Dermis blood vessel endothelial cell (primary cell): ENCODE measurements at regions not wholly inside any gene's neighbourhood (a gene's known extent, or its start where the extent isn't known, plus 50 kb on each side); places are given as distances from the start of the nearest gene placed in this dataset.

Experiments used
- DNase-seq: peaks from one replicate; pipeline ENCODE4 v3.0.0; 2010

- peak; percentile 10 for DNase-seq
Measured at GRCh38 chr1:96333522-96334235, 387.9 kb upstream of the PTBP2 start.

DNA sequence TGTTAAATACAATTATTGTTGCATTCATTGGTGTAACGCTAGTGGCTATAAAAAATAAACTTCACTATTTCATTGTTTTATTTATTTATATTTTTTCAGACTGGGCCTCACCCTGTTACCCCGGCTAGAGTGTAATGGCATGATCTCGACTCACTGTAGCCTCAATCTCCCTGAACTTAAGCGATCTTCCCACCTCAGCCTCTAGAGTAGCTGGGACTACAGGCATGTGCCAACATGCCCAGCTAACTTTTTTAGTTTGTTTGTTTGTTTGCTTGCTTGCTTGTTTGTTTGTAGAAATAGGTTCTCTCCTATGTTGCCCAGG lies 387.4 kb upstream of the PTBP2 start:
- DNase-seq, result no peak

DNA sequence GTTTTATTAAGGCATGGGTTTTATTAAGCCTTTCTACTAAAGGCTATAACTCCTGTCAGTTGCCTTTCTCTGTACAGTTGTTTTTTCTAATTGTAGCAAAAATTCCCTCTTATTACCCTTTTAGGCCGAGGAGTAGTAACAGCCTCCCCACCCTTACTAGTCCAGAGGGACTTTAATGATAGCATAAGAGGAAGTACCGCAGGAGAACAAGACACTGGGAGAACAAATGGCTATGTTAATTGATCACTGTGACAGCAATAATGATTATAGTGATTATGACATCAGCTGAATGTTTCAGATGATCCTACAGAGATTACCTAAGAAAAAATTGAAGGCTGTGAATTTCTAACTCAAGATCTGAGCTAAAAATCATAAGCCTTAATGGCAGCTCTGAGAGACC lies 383.0 kb upstream of the PTBP2 start:
- no peak for DNase-seq

- no peak for DNase-seq
Measured at GRCh38 chr1:96340686-96341085, 380.9 kb upstream of the PTBP2 start.

- DNase-seq, result peak; percentile 24
Measured at GRCh38 chr1:96346719-96347118, 374.9 kb upstream of the PTBP2 start.

DNA sequence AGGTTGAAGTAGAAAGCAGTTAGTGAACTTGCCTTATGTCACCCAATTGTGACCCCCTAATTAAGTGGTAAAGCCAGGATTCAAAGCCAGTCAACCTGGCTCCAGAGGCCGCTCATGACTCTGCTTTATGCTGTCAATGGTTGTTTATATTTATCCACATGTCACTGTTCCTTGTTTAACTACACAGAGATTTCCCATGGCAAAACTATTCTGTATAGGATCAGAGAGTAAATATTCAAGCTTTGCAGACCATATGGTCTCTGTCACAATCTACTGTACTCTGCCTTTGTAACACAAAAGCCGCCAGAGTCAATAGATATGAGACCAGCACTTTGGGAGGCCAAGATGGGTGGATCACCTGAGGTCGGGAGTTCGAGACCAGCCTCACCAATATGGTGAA lies 371.7 kb upstream of the PTBP2 start:
- DNase-seq, result no peak

GRCh38 chr1:96352733-96353132 lies 368.9 kb upstream of the PTBP2 start:
- DNase-seq, result no peak

DNA sequence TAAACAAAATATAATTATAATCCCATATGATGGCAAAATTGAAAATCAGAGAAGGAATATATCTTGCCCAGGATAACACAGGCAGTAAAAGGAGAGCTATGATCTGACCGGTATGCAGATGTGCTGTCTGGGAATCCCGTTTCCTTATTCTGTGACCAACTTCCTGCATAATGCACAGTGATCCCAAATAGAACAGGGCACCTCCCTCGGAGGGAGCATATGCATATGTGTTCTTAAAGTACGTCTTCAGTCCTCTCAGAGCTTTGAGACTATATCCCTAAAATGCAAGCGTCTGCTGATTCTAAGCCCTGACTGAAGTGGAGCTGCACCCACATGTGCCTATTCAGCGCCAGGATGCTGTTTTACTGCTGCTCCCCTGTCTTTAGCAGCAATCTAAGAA lies 366.1 kb upstream of the PTBP2 start:
- DNase-seq, result peak; percentile 18

- DNase-seq, result no peak
Measured at GRCh38 chr1:96355961-96356360, 365.6 kb upstream of the PTBP2 start.

DNA sequence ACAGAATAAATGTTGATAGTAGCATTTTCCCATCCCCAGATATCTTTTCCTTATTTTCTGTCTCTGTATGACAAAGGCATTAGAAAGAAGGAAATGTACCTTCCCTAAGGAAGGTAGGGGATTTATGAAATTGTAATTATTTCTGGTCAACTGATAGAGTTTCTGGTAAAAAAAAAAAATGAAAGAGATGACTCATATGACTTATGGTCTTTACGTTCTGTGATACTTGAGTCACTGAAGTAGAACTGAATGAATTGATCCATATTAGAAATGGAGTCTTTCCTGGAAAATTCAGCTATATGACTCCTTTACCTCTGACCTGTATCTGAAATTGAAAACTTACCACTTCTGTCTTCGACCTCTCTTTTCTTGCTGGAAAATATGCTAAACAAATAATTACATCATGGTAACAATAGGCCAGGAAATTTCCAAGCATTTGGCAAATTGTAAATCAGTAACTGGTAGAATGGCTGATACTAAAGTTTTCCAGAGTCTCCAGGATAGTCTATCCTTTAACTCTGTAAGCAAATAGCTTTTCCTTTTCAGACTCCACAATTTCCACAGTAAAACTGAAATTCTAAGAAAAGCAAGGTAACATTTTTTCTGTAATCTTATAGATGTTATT lies 364.3 kb upstream of the PTBP2 start:
- no peak for DNase-seq

DNA sequence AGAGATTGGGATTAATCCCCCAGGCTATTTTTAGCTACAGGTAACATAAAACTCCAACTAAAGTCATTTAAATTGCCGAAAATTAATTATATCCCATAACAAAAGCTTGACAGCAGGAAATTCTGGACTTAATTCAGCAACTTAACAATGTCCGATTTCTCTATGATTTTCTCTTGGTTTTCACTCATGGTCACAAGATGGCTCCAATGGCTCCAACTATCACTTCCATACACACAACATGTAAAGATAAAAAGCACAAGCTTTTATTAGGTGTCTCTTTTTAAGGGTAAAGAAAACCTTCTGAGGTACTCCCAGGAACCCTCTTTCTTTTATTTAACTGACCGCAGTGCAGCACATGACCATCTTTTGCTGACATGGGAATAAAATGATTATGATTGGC lies 363.5 kb upstream of the PTBP2 start:
- no peak for DNase-seq

GRCh38 chr1:96360036-96360795 lies 361.4 kb upstream of the PTBP2 start:
- no peak for DNase-seq

- DNase-seq, result no peak
Measured at GRCh38 chr1:96361271-96361856, 360.2 kb upstream of the PTBP2 start.

DNA sequence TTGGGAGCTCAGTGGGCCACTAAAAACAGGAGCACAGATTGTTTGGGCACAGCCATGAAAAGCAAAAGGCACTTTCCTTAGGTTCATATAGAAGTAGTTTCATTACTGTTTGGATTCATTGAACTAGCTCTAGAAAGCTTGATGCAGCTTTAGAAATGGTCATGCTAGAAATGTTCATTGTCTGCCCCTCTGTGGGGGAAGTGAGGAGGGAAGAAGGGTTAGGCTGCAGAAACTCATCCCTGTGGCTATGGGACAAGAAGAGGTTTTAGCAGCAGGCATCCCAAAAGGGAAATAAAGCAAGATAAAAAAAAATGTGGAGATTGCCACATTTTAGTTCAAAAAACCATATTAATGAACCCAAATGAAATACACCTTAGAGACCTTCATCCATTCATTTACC lies 359.6 kb upstream of the PTBP2 start:
- DNase-seq, result no peak

- peak; percentile 84 for DNase-seq
Measured at GRCh38 chr1:96362623-96363022, 359.0 kb upstream of the PTBP2 start.

GRCh38 chr1:96363826-96364225 lies 357.8 kb upstream of the PTBP2 start:
- DNase-seq, result no peak

DNA sequence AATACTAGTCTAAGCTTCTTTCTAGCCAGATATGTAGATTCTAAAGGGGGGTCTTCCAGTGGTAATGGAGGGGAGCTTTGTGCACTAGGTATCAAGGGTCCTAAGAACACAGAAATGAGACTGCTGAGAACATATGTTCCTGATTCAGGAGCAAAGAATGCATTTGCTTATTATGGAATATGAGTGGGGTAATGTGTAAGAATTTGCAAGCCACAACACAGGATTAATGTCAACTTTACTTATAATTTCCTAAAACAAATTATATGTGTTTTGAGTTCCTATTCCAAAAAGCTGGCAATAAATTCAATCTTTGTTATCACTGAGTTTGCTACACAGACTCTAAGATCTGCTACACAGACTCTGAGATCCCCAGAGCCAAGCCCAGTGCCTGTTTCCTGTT lies 357.0 kb upstream of the PTBP2 start:
- DNase-seq, result no peak

GRCh38 chr1:96365076-96365475 lies 356.5 kb upstream of the PTBP2 start:
- DNase-seq, result peak; percentile 52

GRCh38 chr1:96365596-96366390 lies 355.8 kb upstream of the PTBP2 start:
- DNase-seq, result peak; percentile 14

DNA sequence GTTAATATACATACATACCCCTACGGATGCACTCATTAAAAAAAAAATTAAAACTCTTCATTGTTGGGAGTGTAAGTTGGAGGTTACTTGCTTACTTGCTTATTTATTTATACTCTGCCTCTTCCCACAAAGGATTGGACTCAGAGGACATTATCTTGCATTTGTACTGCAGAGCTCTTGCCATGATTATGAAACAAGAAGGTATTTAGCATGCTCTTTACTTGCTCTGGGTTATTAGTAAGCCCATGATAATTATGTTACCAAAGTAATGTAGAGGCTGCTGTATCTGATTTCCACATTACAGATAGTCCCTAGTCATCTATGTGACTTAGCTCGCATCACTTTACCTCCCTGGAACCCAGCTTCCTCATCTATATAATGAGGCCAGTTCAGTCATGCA lies 355.1 kb upstream of the PTBP2 start:
- DNase-seq, result no peak

DNA sequence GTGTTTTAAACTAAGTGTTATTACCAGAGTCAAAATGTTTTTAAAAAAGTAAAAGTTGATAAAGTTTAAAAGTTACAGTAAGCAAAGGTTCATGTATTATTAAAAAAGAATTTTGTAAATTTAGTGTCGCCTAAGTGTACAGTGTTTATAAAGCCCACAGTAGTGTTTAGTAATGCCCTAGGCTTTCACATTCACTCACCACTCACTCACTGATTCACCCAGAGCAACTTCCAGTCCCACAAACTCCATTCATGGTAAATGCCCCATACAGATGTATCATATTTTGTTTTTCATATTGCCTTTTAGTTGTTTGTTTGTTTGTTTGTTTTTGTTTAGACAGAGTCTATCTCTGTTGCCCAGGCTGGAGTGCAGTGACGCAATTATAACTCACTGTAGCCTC lies 353.8 kb upstream of the PTBP2 start:
- DNase-seq, result no peak

DNA sequence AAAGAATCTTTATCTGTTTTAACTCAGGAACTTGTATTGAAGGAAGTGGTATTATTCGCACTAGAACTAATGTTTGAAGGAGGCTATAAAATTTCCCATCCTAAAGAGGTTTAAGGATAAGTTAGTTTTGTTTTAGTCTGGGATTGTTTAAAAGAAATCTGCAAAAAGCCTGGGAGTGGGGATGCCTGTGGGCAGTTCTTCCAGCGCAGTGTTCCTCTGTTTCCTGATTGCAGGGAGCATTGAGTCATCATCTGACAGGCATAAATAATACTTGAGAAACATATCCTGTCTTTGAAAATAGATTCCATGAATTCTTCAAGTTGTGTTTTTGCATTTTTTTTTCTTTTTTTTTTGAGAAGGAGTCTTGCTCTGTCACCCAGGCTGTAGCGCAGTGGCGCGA lies 350.8 kb upstream of the PTBP2 start:
- DNase-seq, result peak; percentile 95

DNA sequence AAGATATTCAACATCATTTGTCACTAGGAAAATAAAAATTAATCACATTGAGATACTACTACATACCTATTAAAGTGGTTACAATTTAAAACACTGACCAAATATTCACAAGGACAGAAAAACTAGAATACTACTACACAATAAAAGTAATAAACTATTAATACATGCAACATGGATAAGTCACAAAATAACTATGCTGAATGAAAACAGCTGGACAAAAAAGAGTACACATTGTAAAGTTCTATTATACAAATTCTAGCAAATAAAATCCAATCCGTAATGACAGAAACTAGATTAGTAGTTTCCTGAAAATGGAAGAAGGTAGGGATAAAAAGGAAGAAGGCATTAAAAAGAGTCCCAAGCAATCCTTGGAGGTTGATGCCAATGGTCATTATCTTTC lies 348.7 kb upstream of the PTBP2 start:
- no peak for DNase-seq
